Peyer's patch (tissue), 4 donors: ENCODE measurements at regions not wholly inside any gene's neighbourhood (a gene's known extent, or its start where the extent isn't known, plus 50 kb on each side); places are given as distances from the start of the nearest gene placed in this dataset.

ENCODE experiments used
- POLR2A ChIP-seq, 2 donors: fragments of 450-650 bp; IDR thresholded peaks; one replicate each; pipeline ENCODE4 v1.5.1; 2017; ENCODE audit warnings: antibody characterized with exemption in 2 of 2, mild to moderate bottlenecking in 2 of 2, moderate library complexity in 2 of 2
- TF ChIP-seq, protein P1 (sequence below), 6 experiments: fragments of 450-650 bp in 4 of 6; fragments of 200-600 bp in 2 of 6; sonication (generic) in 1 of 6; IDR thresholded peaks; one replicate each; pipeline ENCODE4 v1.5.1; 2017 to 2019; ENCODE audit warnings: antibody characterized with exemption in 6 of 6, mild to moderate bottlenecking in 3 of 6, moderate library complexity in 1 of 6

DNA sequence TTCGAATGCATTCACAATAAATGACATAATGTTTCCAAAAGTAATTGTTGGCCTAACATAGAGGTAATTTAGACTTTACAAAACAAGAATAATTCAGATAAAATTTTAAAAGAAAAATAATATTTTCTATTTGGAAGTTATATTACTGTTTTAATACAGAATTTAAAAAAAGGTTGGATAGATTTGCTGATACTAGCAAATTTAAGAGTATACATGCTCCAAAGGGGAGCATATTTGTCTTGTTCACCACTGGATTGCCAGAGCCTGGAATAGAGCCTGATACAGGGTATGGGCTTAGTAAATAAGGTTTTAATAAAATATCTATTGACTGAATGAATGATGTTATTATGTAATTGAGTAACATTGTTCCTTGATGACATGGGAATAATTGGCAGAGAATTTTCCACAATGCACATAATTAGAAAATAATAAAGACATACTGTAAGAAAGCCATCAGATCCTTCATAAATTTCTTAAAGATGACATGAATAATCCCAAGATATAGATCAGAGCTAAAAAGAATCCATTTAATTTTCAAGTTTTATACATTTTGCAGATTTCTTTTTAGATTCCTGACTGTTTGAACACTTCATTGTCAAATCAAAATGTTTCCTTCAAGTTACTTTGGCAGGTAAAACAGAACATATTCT lies 305.3 kb downstream of the SLC6A15 start:
- no peak for TF ChIP-seq POLR2A (IDR thresholded peaks at IDR 0.05)
- TF ChIP-seq, protein P1, sequence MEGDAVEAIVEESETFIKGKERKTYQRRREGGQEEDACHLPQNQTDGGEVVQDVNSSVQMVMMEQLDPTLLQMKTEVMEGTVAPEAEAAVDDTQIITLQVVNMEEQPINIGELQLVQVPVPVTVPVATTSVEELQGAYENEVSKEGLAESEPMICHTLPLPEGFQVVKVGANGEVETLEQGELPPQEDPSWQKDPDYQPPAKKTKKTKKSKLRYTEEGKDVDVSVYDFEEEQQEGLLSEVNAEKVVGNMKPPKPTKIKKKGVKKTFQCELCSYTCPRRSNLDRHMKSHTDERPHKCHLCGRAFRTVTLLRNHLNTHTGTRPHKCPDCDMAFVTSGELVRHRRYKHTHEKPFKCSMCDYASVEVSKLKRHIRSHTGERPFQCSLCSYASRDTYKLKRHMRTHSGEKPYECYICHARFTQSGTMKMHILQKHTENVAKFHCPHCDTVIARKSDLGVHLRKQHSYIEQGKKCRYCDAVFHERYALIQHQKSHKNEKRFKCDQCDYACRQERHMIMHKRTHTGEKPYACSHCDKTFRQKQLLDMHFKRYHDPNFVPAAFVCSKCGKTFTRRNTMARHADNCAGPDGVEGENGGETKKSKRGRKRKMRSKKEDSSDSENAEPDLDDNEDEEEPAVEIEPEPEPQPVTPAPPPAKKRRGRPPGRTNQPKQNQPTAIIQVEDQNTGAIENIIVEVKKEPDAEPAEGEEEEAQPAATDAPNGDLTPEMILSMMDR (IDR thresholded peaks at IDR 0.05) = no peak
